DOHH2 (cell line): ENCODE measurements at regions not wholly inside any gene's neighbourhood (a gene's known extent, or its start where the extent isn't known, plus 50 kb on each side); places are given as distances from the start of the nearest gene placed in this dataset.

ENCODE experiments used
- CTCF ChIP-seq: fragments of 200-600 bp; sonication (generic); IDR thresholded peaks from one replicate; pipeline ENCODE4 v1.5.1; 2014; ENCODE audit warnings: antibody characterized with exemption, mild to moderate bottlenecking, low read depth, low read length; ENCODE audit not compliant: poor library complexity, severe bottlenecking
- EZH2phosphoT487 ChIP-seq: fragments of 200-600 bp; sonication (generic); IDR thresholded peaks from 2 replicates; pipeline ENCODE4 v1.6.1; 2017; ENCODE audit warnings: borderline replicate concordance, mild to moderate bottlenecking, antibody characterized with exemption, low read length, moderate library complexity, mixed read lengths

- TF ChIP-seq CTCF (no peak), EZH2phosphoT487 (no peak)
Observed at GRCh38 chr3:76900596-76900995, 139.3 kb upstream of the ROBO2 start.
